ENCODE measurements at regions not wholly inside any gene's neighbourhood (a gene's known extent, or its start where the extent isn't known, plus 50 kb on each side); places are given as distances from the start of the nearest gene placed in this dataset.

DNA sequence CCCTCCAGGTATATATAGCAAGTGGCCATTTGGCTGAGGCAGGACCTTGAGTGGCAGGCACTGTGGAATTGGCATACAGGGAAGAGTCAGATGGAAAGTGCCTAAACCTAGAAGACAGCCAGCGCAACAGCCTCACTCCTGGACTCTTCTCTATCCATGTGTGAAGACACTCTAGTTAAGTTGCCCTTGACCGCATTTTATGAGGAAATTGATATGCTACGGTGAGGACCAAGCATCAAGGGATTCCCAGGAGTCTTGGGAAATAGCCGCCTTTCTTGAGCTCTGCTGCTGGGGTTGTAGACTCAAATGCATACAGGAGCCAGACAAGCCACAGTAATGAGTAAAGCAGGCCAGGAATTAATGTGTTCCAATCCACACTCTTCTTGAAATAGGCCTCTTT lies 145.9 kb upstream of the KAZN start:
- Histone ChIP-seq H3K9me3 (ENCODE audit: control extremely low read depth in 1 of 3, control insufficient read depth in 2 of 3, insufficient read depth in 1 of 3, low read length in 2 of 3) (no peaks in the 10 kb centered on the region), H4K20me1 (ENCODE audit: control insufficient read depth, insufficient read depth, low read length, poor library complexity, severe bottlenecking) (no peaks in the 10 kb centered on the region), H3K27me3 (replicated peaks in 1 of 4; ENCODE audit: control extremely low read depth in 1 of 4, control insufficient read depth in 3 of 4, insufficient read depth in 4 of 4, low read length in 3 of 4) (peaks cover 0 to 3% (median 0%) of the 10 kb centered on the region in 4 experiments), H2AFZ (ENCODE audit: insufficient read depth, low read depth, low read length, poor library complexity, severe bottlenecking) (no peak overlapping the region), H3K27ac (ENCODE audit: low read length in 2 of 2) (no peak overlapping the region), H3K4me2 (replicated peaks; ENCODE audit: low read depth, low read length, poor library complexity, severe bottlenecking) (no peak overlapping the region), H3K79me2 (ENCODE audit: control insufficient read depth, insufficient read depth, low read length) (no peaks in the 10 kb centered on the region), H3K36me3 (replicated peaks in 1 of 2; ENCODE audit: control extremely low read depth in 1 of 2, control insufficient read depth in 1 of 2, extremely low read depth in 1 of 2, insufficient read depth in 2 of 2, low read length in 1 of 2) (no peaks in the 10 kb centered on the region), H3K4me3 (ENCODE audit: control extremely low read depth in 1 of 5, extremely low read depth in 1 of 5, insufficient read depth in 1 of 5, low read depth in 2 of 5, low read length in 4 of 5) (no peak overlapping the region), H3K9ac (ENCODE audit: low read length) (no peak overlapping the region), H3K4me1 (ENCODE audit: control insufficient read depth in 2 of 2, insufficient read depth in 2 of 2, low read length in 2 of 2) (no peaks in the 10 kb centered on the region)
- Mint-ChIP-seq H3K27me3 (peaks cover 5% of the 10 kb centered on the region), H3K27ac (no peak overlapping the region), H3K4me3 (no peak overlapping the region), H3K9me3 (ENCODE audit: insufficient read depth) (no peaks in the 10 kb centered on the region), H3K4me1 (no peaks in the 10 kb centered on the region)
- TF ChIP-seq, protein P1, sequence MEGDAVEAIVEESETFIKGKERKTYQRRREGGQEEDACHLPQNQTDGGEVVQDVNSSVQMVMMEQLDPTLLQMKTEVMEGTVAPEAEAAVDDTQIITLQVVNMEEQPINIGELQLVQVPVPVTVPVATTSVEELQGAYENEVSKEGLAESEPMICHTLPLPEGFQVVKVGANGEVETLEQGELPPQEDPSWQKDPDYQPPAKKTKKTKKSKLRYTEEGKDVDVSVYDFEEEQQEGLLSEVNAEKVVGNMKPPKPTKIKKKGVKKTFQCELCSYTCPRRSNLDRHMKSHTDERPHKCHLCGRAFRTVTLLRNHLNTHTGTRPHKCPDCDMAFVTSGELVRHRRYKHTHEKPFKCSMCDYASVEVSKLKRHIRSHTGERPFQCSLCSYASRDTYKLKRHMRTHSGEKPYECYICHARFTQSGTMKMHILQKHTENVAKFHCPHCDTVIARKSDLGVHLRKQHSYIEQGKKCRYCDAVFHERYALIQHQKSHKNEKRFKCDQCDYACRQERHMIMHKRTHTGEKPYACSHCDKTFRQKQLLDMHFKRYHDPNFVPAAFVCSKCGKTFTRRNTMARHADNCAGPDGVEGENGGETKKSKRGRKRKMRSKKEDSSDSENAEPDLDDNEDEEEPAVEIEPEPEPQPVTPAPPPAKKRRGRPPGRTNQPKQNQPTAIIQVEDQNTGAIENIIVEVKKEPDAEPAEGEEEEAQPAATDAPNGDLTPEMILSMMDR (IDR thresholded peaks at IDR 0.05), result no peak
- no peak for TF ChIP-seq EZH2 (IDR thresholded peaks at IDR 0.05; ENCODE audit: borderline replicate concordance, insufficient read depth, low read depth, low read length, poor library complexity, severe bottlenecking)
- intact Hi-C loops (cut with micrococcal nuclease), result no loop called here
- DNase-seq (no peak), ATAC-seq (ENCODE audit: low read depth) (no peak)
- 90% methylated on average over 4 of the region's 4 CpGs for WGBS (ENCODE audit: insufficient coverage)
- ChIA-PET CTCF (no interaction called here), POLR2A (no interaction called here)

DNA sequence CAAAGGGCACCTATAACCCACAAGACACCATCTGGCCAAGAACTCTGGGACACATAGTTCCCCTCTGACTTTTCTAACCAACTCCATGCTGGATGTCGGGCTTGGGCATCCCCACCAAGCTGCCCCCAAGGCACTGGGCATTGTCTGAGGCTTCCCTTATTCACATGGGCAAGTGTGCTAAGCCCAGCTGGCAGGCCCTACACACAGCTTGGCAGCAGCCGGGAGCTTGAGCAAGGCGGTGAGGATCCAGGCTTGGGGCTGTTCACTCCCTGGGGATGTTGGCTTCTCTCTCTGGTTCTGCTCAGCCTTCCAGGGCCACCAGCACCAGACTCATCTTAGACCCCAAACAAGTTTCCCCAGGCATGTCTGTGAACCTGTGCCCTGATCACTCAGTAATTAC lies 138.3 kb upstream of the KAZN start:
- no peaks in the 10 kb centered on the region for H3K4me1 Mint-ChIP-seq
- POLR2A ChIA-PET, result no interaction called here
- Histone ChIP-seq H3K4me2 (replicated peaks; ENCODE audit: low read depth, low read length, poor library complexity, severe bottlenecking) (no peak overlapping the region), H3K4me3 (ENCODE audit: control extremely low read depth in 1 of 5, extremely low read depth in 1 of 5, insufficient read depth in 1 of 5, low read depth in 2 of 5, low read length in 4 of 5) (no peak overlapping the region), H3K79me2 (ENCODE audit: control insufficient read depth, insufficient read depth, low read length) (no peaks in the 10 kb centered on the region), H2AFZ (ENCODE audit: insufficient read depth, low read depth, low read length, poor library complexity, severe bottlenecking) (no peak overlapping the region), H3K9ac (ENCODE audit: low read length) (no peak overlapping the region), H3K27me3 (replicated peaks in 1 of 4; ENCODE audit: control extremely low read depth in 1 of 4, control insufficient read depth in 3 of 4, insufficient read depth in 4 of 4, low read length in 3 of 4) (peaks cover 0 to 3% (median 0%) of the 10 kb centered on the region in 4 experiments), H3K4me1 (ENCODE audit: control insufficient read depth in 2 of 2, insufficient read depth in 2 of 2, low read length in 2 of 2) (no peaks in the 10 kb centered on the region), H3K27ac (ENCODE audit: low read length in 2 of 2) (no peak overlapping the region), H4K20me1 (ENCODE audit: control insufficient read depth, insufficient read depth, low read length, poor library complexity, severe bottlenecking) (no peaks in the 10 kb centered on the region), H3K9me3 (ENCODE audit: control extremely low read depth in 1 of 3, control insufficient read depth in 2 of 3, insufficient read depth in 1 of 3, low read length in 2 of 3) (peaks cover 0 to 4% (median 0%) of the 10 kb centered on the region in 3 donors), H3K36me3 (replicated peaks in 1 of 2; ENCODE audit: control extremely low read depth in 1 of 2, control insufficient read depth in 1 of 2, extremely low read depth in 1 of 2, insufficient read depth in 2 of 2, low read length in 1 of 2) (no peaks in the 10 kb centered on the region)
- ATAC-seq (ENCODE audit: low read depth) (no peak), DNase-seq (no peak)
- CTCF ChIA-PET, result no interaction called here
- H3K4me3 Mint-ChIP-seq, result no peak overlapping the region
- H3K27ac Mint-ChIP-seq, result no peak overlapping the region
- 88% methylated on average over 3 of the region's 3 CpGs for WGBS (ENCODE audit: insufficient coverage)
- no peaks in the 10 kb centered on the region for H3K9me3 Mint-ChIP-seq (ENCODE audit: insufficient read depth)
- H3K27me3 Mint-ChIP-seq, result no peaks in the 10 kb centered on the region
- intact Hi-C loops (cut with micrococcal nuclease), result no loop called here
- TF ChIP-seq, protein P1 (IDR thresholded peaks at IDR 0.05), result no peak
- no peak for TF ChIP-seq EZH2 (IDR thresholded peaks at IDR 0.05; ENCODE audit: borderline replicate concordance, insufficient read depth, low read depth, low read length, poor library complexity, severe bottlenecking)

All from B cell (primary cell).